HUDEP-2 (cell line): ENCODE measurements at regions not wholly inside any gene's neighbourhood (a gene's known extent, or its start where the extent isn't known, plus 50 kb on each side); places are given as distances from the start of the nearest gene placed in this dataset.

ENCODE experiments used
- DNase-seq, 76 experiments: peaks; one replicate each; lab custom pipeline; 2025; ENCODE audit not compliant: unreplicated experiment in 76 of 76; lab: John Stamatoyannopoulos, UW

- DNase-seq = no peak
Observed at GRCh38 chr7:42340436-42340835, 103.4 kb upstream of the GLI3 start.

- DNase-seq = no peak
Observed at GRCh38 chr7:42338916-42339540, 102.0 kb upstream of the GLI3 start.

- no peak for DNase-seq
Observed at GRCh38 chr7:42338231-42338915, 101.4 kb upstream of the GLI3 start.

- no peak for DNase-seq
Observed at GRCh38 chr7:42337225-42337905, 100.4 kb upstream of the GLI3 start.

GRCh38 chr7:42332605-42333222 lies 95.7 kb upstream of the GLI3 start:
- no peak for DNase-seq

- DNase-seq = no peak
Observed at GRCh38 chr7:42319631-42320030, 82.6 kb upstream of the GLI3 start.

- DNase-seq = no peak
Observed at GRCh38 chr7:42315631-42316030, 78.6 kb upstream of the GLI3 start.

GRCh38 chr7:42315103-42315502 lies 78.1 kb upstream of the GLI3 start:
- no peak for DNase-seq

GRCh38 chr7:42314696-42315095 lies 77.7 kb upstream of the GLI3 start:
- no peak for DNase-seq

GRCh38 chr7:42311195-42311594 lies 74.2 kb upstream of the GLI3 start:
- no peak for DNase-seq

- no peak for DNase-seq
Observed at GRCh38 chr7:42292991-42293521, 56.0 kb upstream of the GLI3 start.

- no peak for DNase-seq
Observed at GRCh38 chr7:42289473-42289872, 52.5 kb upstream of the GLI3 start.
